HAP-1 (cell line): ENCODE measurements at regions not wholly inside any gene's neighbourhood (a gene's known extent, or its start where the extent isn't known, plus 50 kb on each side); places are given as distances from the start of the nearest gene placed in this dataset.
A peak's percentile ranks its signal among the peaks of the same experiment; 100 is the strongest.

ENCODE experiments used
- DNase-seq, 2 experiments: peaks; one replicate each; pipeline ENCODE4 v3.0.0-alpha.2; 2016 to 2020; ENCODE audit warnings: low spot score in 2 of 2
- H3K27me3 ChIP-seq: fragments of 250-450 bp; sonication (Bioruptor Pico); 2 replicates; pipeline ENCODE4 v1.5.1; 2020; ENCODE audit warnings: low read depth, mild to moderate bottlenecking, moderate library complexity
- H3K36me3 ChIP-seq: fragments of 250-450 bp; sonication (Bioruptor Pico); replicated peaks from 2 replicates; pipeline ENCODE4 v1.5.1; 2020; ENCODE audit warnings: mild to moderate bottlenecking
- H3K4me1 ChIP-seq: fragments of 250-450 bp; sonication (Bioruptor Pico); 2 replicates; pipeline ENCODE4 v1.5.1; 2020; ENCODE audit warnings: mild to moderate bottlenecking
- H3K4me3 ChIP-seq: fragments of 250-450 bp; sonication (Bioruptor Pico); 2 replicates; pipeline ENCODE4 v1.5.1; 2020; ENCODE audit warnings: mild to moderate bottlenecking, moderate library complexity
- H3K9me3 ChIP-seq: fragments of 250-450 bp; sonication (Bioruptor Pico); 2 replicates; pipeline ENCODE4 v1.5.1; 2020; ENCODE audit warnings: mild to moderate bottlenecking, moderate library complexity
- in situ Hi-C: fragments of 300-500 bp; cut with MboI; formaldehyde crosslinking; loops from 3 replicates; pipeline ENCODE4 v1.14.3; 2020; ENCODE audit warnings: low sequenced_read_pairs, inconsistent platforms, mixed read lengths

GRCh38 chr12:74292351-74293194, 245.1 kb upstream of the ATXN7L3B start:
- H3K4me3 ChIP-seq = no peak overlapping the region
- no peak for DNase-seq
- H3K36me3 ChIP-seq = no peaks in the 10 kb centered on the region
- in situ Hi-C loops = no loop called here
- H3K9me3 ChIP-seq = no peaks in the 10 kb centered on the region
- no peaks in the 10 kb centered on the region for H3K4me1 ChIP-seq
- no peaks in the 10 kb centered on the region for H3K27me3 ChIP-seq

- Histone ChIP-seq H3K9me3 (no peaks in the 10 kb centered on the region), H3K4me3 (no peak overlapping the region), H3K36me3 (no peaks in the 10 kb centered on the region), H3K27me3 (no peaks in the 10 kb centered on the region), H3K4me1 (no peaks in the 10 kb centered on the region)
- in situ Hi-C loops = no loop called here
- DNase-seq = no peak
Measured at GRCh38 chr12:74293689-74294131, 243.9 kb upstream of the ATXN7L3B start.

GRCh38 chr12:74317078-74317601, 220.5 kb upstream of the ATXN7L3B start:
- no peak for DNase-seq
- in situ Hi-C loops = no loop called here
- H3K9me3 ChIP-seq = no peaks in the 10 kb centered on the region
- no peaks in the 10 kb centered on the region for H3K27me3 ChIP-seq
- no peaks in the 10 kb centered on the region for H3K36me3 ChIP-seq
- H3K4me1 ChIP-seq = no peaks in the 10 kb centered on the region
- H3K4me3 ChIP-seq = no peak overlapping the region

GRCh38 chr12:74317741-74318140, 219.9 kb upstream of the ATXN7L3B start:
- Histone ChIP-seq H3K36me3 (no peaks in the 10 kb centered on the region), H3K4me1 (no peaks in the 10 kb centered on the region), H3K27me3 (no peaks in the 10 kb centered on the region), H3K9me3 (no peaks in the 10 kb centered on the region), H3K4me3 (no peak overlapping the region)
- in situ Hi-C loops = no loop called here
- no peak for DNase-seq

- no peak for DNase-seq
- Histone ChIP-seq H3K4me3 (no peak overlapping the region), H3K36me3 (no peaks in the 10 kb centered on the region), H3K4me1 (no peaks in the 10 kb centered on the region), H3K27me3 (no peaks in the 10 kb centered on the region), H3K9me3 (no peaks in the 10 kb centered on the region)
- in situ Hi-C loops = no loop called here
Measured at GRCh38 chr12:74319886-74320285, 217.7 kb upstream of the ATXN7L3B start.

GRCh38 chr12:74321381-74321780, 216.3 kb upstream of the ATXN7L3B start:
- Histone ChIP-seq H3K4me1 (no peaks in the 10 kb centered on the region), H3K27me3 (no peaks in the 10 kb centered on the region), H3K4me3 (no peak overlapping the region), H3K36me3 (no peaks in the 10 kb centered on the region), H3K9me3 (no peaks in the 10 kb centered on the region)
- DNase-seq = no peak
- in situ Hi-C loops = no loop called here

GRCh38 chr12:74322792-74323191, 214.8 kb upstream of the ATXN7L3B start:
- DNase-seq = no peak
- no peaks in the 10 kb centered on the region for H3K36me3 ChIP-seq
- H3K27me3 ChIP-seq = no peaks in the 10 kb centered on the region
- in situ Hi-C loops = no loop called here
- no peak overlapping the region for H3K4me3 ChIP-seq
- no peaks in the 10 kb centered on the region for H3K4me1 ChIP-seq
- H3K9me3 ChIP-seq = no peaks in the 10 kb centered on the region

GRCh38 chr12:74328623-74329022, 209.0 kb upstream of the ATXN7L3B start:
- no peak overlapping the region for H3K4me3 ChIP-seq
- no peaks in the 10 kb centered on the region for H3K27me3 ChIP-seq
- H3K9me3 ChIP-seq = no peaks in the 10 kb centered on the region
- in situ Hi-C loops = no loop called here
- no peak for DNase-seq
- H3K4me1 ChIP-seq = no peaks in the 10 kb centered on the region
- no peaks in the 10 kb centered on the region for H3K36me3 ChIP-seq

- no peak for DNase-seq
Measured at GRCh38 chr12:74334780-74335179, 202.9 kb upstream of the ATXN7L3B start.

GRCh38 chr12:74337951-74338350, 199.7 kb upstream of the ATXN7L3B start:
- no peak overlapping the region for H3K4me3 ChIP-seq
- no peak for DNase-seq
- in situ Hi-C loops = no loop called here
- H3K9me3 ChIP-seq = no peaks in the 10 kb centered on the region
- H3K36me3 ChIP-seq = no peaks in the 10 kb centered on the region
- H3K27me3 ChIP-seq = no peaks in the 10 kb centered on the region
- H3K4me1 ChIP-seq = no peaks in the 10 kb centered on the region

More at GRCh38 chr12:74334780-74335179, 202.9 kb upstream of the ATXN7L3B start:
- Histone ChIP-seq H3K4me1 (no peaks in the 10 kb centered on the region), H3K27me3 (no peaks in the 10 kb centered on the region), H3K36me3 (no peaks in the 10 kb centered on the region), H3K4me3 (no peak overlapping the region), H3K9me3 (no peaks in the 10 kb centered on the region)
- in situ Hi-C loops = no loop called here

- H3K36me3 ChIP-seq = no peaks in the 10 kb centered on the region
- H3K27me3 ChIP-seq = no peaks in the 10 kb centered on the region
- no peak for DNase-seq
- no peaks in the 10 kb centered on the region for H3K4me1 ChIP-seq
- no peaks in the 10 kb centered on the region for H3K9me3 ChIP-seq
- no peak overlapping the region for H3K4me3 ChIP-seq
- in situ Hi-C loops = no loop called here
Measured at GRCh38 chr12:74339211-74339610, 198.4 kb upstream of the ATXN7L3B start.

GRCh38 chr12:74349925-74350324, 187.7 kb upstream of the ATXN7L3B start:
- Histone ChIP-seq H3K4me3 (no peak overlapping the region), H3K27me3 (no peaks in the 10 kb centered on the region; the same call in 1 of the 2 replicates), H3K4me1 (no peaks in the 10 kb centered on the region), H3K9me3 (no peaks in the 10 kb centered on the region), H3K36me3 (no peaks in the 10 kb centered on the region)
- in situ Hi-C loops = no loop called here
- no peak for DNase-seq

GRCh38 chr12:74365178-74365964, 172.3 kb upstream of the ATXN7L3B start:
- in situ Hi-C loops = no loop called here
- no peaks in the 10 kb centered on the region for H3K9me3 ChIP-seq
- no peak overlapping the region for H3K4me3 ChIP-seq
- DNase-seq = peak; percentile 36 to 59
- no peaks in the 10 kb centered on the region for H3K36me3 ChIP-seq
- H3K27me3 ChIP-seq = no peaks in the 10 kb centered on the region
- no peaks in the 10 kb centered on the region for H3K4me1 ChIP-seq
